Mucosa of descending colon (tissue), 3 donors: ENCODE measurements at regions not wholly inside any gene's neighbourhood (a gene's known extent, or its start where the extent isn't known, plus 50 kb on each side); places are given as distances from the start of the nearest gene placed in this dataset.

Experiments
- ATAC-seq: fragments of 200-7000 bp; cut with Tn5 transposase; one replicate; pipeline ENCODE4 v1.9.1; 2020; ENCODE audit warnings: mild to moderate bottlenecking, moderate library complexity
- DNase-seq, 3 donors: peaks; one replicate each; pipeline ENCODE4 v3.0.0-alpha.2; 2020
- H3K36me3 ChIP-seq: fragments of 200-600 bp; one replicate; pipeline ENCODE4 v1.8.0; 2021; ENCODE audit warnings: low read depth, mild to moderate bottlenecking
- H3K4me1 ChIP-seq: fragments of 200-600 bp; one replicate; pipeline ENCODE4 v1.8.0; 2021; ENCODE audit warnings: low read depth, mild to moderate bottlenecking
- H3K4me3 ChIP-seq: fragments of 200-600 bp; one replicate; pipeline ENCODE4 v1.8.0; 2021; ENCODE audit warnings: mild to moderate bottlenecking
- H3K9me3 ChIP-seq: fragments of 200-600 bp; one replicate; pipeline ENCODE4 v1.8.0; 2021; ENCODE audit warnings: mild to moderate bottlenecking
- intact Hi-C, 2 donors: fragments of 100-400 bp; cut with DNase I in 1 of 2; cut with micrococcal nuclease in 1 of 2; formaldehyde crosslinking; loops; one replicate each; pipeline versions ENCODE4 v1.11.0 to v1.11.1; 2022; cut with DNase I, micrococcal nuclease
- TF ChIP-seq, protein P1 (sequence below): fragments of 200-600 bp; IDR thresholded peaks from one replicate; pipeline ENCODE4 v1.8.0; 2022; ENCODE audit warnings: antibody characterized with exemption, mild to moderate bottlenecking
- donor health status: DM: no; HTN: no; CAD: no; lungs with moderate emphysema.
- donor health status: DM: no; HTN: no; CAD: no.
- donor health status: DM: no; HTN: yes; CAD: no.

DNA sequence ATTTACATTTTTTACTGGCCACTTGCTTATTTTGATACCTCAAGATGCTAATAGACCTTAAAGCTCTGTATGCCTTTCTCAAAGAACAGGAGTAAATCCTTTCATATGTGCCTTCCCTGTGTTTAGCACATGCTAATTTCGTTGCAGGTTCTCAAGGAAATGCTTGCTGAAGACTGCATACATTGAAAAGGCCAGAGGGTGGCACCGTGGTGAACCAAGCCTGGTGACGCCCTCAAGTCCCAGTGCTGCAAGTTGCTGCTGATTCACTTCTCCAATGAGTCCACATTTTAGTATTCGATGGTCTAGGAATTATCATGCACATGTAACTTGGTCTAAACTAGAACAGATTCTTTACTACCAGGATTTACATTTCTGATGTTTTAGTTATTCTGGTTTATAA is 94.1 kb downstream of the CLDN17 start:
- DNase-seq, result peak in 2 of 3 donors; percentile 35 to 74
- intact Hi-C loops, result no loop called here
- ATAC-seq, result peak; percentile 86
- TF ChIP-seq, protein P1, sequence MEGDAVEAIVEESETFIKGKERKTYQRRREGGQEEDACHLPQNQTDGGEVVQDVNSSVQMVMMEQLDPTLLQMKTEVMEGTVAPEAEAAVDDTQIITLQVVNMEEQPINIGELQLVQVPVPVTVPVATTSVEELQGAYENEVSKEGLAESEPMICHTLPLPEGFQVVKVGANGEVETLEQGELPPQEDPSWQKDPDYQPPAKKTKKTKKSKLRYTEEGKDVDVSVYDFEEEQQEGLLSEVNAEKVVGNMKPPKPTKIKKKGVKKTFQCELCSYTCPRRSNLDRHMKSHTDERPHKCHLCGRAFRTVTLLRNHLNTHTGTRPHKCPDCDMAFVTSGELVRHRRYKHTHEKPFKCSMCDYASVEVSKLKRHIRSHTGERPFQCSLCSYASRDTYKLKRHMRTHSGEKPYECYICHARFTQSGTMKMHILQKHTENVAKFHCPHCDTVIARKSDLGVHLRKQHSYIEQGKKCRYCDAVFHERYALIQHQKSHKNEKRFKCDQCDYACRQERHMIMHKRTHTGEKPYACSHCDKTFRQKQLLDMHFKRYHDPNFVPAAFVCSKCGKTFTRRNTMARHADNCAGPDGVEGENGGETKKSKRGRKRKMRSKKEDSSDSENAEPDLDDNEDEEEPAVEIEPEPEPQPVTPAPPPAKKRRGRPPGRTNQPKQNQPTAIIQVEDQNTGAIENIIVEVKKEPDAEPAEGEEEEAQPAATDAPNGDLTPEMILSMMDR, result no peak
- H3K4me3 ChIP-seq, result no peak overlapping the region
- no peaks in the 10 kb centered on the region for H3K36me3 ChIP-seq
- H3K9me3 ChIP-seq, result peaks cover 7% of the 10 kb centered on the region
- H3K4me1 ChIP-seq, result no peaks in the 10 kb centered on the region

DNA sequence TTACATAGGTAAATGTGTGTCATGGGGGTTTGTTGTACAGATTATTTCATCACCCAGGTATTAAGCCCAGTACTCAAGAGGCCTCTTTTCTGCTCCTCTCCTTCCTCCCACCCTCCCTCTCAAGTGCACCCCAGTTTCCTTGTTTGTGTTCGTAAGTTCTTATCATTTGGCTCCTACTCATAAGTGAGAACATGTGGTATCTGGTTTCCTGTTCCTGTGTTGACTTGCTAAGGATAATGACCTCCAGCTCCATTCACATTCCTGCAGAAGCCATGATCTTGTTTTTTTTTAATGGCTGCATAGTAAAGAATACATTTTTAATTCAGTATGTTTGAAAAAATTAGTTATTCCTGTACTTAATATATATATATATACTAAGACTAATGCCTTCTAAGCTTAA is 107.7 kb downstream of the CLDN17 start:
- Histone ChIP-seq H3K4me1 (no peaks in the 10 kb centered on the region), H3K36me3 (no peaks in the 10 kb centered on the region), H3K9me3 (no peaks in the 10 kb centered on the region), H3K4me3 (no peak overlapping the region)
- TF ChIP-seq, protein P1, result no peak
- ATAC-seq (no peak), DNase-seq (no peak)
- intact Hi-C loops, result no loop called here

DNA sequence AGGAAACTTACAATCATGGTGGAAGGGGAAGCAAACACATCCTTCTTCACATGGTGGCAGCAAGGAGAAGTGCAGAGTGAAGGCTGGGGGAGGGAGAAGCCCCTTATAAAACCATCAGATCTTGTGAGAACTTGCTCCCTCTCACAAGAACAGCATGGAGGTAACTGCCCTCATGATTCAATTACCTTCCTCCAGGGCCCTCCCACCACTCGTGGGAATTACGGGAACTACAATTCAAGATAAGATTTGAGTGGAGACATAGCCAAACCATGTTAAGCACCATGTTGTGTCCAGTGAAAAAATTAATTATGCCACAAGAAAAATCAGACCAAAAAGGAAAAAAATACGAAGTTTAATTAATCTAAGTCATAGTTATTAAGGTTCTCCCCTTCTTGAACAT is 109.5 kb downstream of the CLDN17 start:
- no peaks in the 10 kb centered on the region for H3K36me3 ChIP-seq
- no peak for DNase-seq
- TF ChIP-seq, protein P1, result no peak
- no peak for ATAC-seq
- no peak overlapping the region for H3K4me3 ChIP-seq
- intact Hi-C loops, result no loop called here
- no peaks in the 10 kb centered on the region for H3K9me3 ChIP-seq
- H3K4me1 ChIP-seq, result no peaks in the 10 kb centered on the region

DNA sequence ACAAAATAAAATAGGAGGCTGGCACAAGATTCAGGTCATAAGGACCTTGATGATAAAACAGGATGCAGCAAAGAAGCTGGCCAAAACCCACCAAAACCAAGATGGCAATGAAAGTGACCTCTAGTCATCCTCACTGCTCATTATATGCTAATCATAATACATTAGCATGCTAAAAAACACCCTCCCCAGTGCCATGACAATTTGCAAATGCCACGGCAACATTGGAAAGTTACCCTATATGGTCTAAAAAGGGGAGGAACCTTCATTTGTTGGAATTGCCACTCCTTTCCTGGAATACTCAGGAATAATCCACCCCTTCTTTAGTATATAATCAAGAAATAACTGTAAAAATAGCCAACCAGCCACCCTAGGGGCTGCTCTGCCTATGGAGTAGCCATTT is 108.8 kb upstream of the GRIK1 start:
- ATAC-seq (no peak), DNase-seq (no peak)
- intact Hi-C loops, result no loop called here
- Histone ChIP-seq H3K36me3 (no peaks in the 10 kb centered on the region), H3K9me3 (no peaks in the 10 kb centered on the region), H3K4me1 (no peaks in the 10 kb centered on the region), H3K4me3 (no peak overlapping the region)
- TF ChIP-seq, protein P1, result no peak

DNA sequence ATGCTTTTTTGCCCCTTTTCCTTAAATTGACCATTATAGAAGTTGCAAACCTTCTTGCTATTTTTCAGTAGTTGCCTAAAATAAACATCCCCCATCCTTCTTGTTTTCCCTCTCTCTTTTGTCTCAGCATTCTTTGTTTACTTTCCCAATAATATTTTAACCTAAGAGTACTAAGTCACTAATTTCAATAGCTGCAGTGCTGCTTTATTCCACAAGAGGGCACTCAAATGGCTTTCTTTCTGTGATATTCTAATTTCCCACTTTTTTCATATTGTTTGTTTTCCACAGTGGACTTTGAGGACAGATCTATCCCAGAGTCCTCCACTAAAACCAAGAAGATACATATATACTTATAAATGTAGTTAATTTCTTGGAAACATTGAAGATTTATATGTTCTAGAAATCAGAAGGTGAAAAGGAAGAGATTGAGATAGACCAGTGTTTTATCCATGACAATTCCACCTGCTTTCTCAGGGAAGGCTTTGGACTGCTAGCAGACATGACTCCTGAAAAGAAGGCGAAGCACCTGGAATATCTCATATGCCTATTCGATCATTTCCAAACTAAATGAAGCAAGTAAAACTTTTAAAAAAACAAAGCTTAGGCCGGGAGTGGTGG is 104.8 kb upstream of the GRIK1 start:
- Histone ChIP-seq H3K4me1 (no peaks in the 10 kb centered on the region), H3K9me3 (no peaks in the 10 kb centered on the region), H3K36me3 (no peaks in the 10 kb centered on the region), H3K4me3 (no peak overlapping the region)
- DNase-seq, result peak in 1 of 3 donors; percentile 43
- no peak for ATAC-seq
- intact Hi-C loops, result no loop called here
- TF ChIP-seq, protein P1, result peak; percentile 71

DNA sequence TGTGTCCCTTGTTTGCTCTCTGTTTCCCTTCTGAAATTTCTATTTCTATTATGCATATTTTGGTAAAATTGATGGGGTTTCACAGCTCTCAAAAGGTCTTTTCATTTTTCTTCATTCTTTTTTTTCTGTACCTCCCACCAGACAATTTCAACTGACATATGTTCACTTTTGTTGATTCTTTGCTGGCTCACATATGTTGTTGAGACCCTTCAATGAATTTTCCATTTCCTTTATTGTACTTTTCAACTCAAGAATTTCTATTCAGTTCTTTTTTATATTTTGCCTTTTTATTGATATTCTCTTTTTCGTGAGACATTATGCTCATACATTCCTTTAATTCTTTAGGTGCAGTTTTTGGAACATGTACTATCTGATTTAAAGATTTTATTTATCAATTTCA is 102.6 kb upstream of the GRIK1 start:
- Histone ChIP-seq H3K9me3 (no peaks in the 10 kb centered on the region), H3K36me3 (no peaks in the 10 kb centered on the region), H3K4me1 (no peaks in the 10 kb centered on the region), H3K4me3 (no peak overlapping the region)
- TF ChIP-seq, protein P1, result no peak
- no peak for ATAC-seq
- DNase-seq, result no peak
- intact Hi-C loops, result no loop called here
